Panc1 (cell line): ENCODE measurements at regions not wholly inside any gene's neighbourhood (a gene's known extent, or its start where the extent isn't known, plus 50 kb on each side); places are given as distances from the start of the nearest gene placed in this dataset.

Source experiments
- CTCF ChIP-seq: fragments of 450-650 bp; IDR thresholded peaks from 2 replicates; pipeline ENCODE4 v1.5.1; 2017; ENCODE audit warnings: mild to moderate bottlenecking
- SIN3A ChIP-seq: IDR thresholded peaks from 2 replicates; pipeline ENCODE4 v1.6.1; 2012; ENCODE audit warnings: low read depth, mild to moderate bottlenecking, low read length, moderate library complexity, borderline replicate concordance; ENCODE audit not compliant: insufficient read depth
- TCF7L2 ChIP-seq: IDR thresholded peaks from 2 replicates; pipeline ENCODE4 v1.6.1; 2011; ENCODE audit warnings: mild to moderate bottlenecking, low read depth, low read length, inconsistent platforms

GRCh38 chr6:40819182-40819834, 219.7 kb downstream of the UNC5CL start:
- TF ChIP-seq CTCF, result no peak
- no peak for TF ChIP-seq SIN3A
- TF ChIP-seq TCF7L2, result no peak
